Cardiac muscle cell (in vitro differentiated cells and primary cell): ENCODE measurements at regions not wholly inside any gene's neighbourhood (a gene's known extent, or its start where the extent isn't known, plus 50 kb on each side); places are given as distances from the start of the nearest gene placed in this dataset.
A peak's percentile ranks its signal among the peaks of the same experiment; 100 is the strongest.

Source experiments
- DNase-seq, 2 donors: peaks; one replicate each; pipeline versions ENCODE4 v3.0.0 to v3.0.0-alpha.2; 2010 to 2017; ENCODE audit warnings: low read depth in 1 of 2, low spot score in 1 of 2
- H3K27ac ChIP-seq: fragments of 200-600 bp; sonication (generic); 2 replicates; pipeline ENCODE4 v1.5.1; 2016
- H3K27me3 ChIP-seq: fragments of 200-600 bp; sonication (generic); 2 replicates; pipeline ENCODE4 v1.6.0; 2016; ENCODE audit warnings: control low read depth
- H3K36me3 ChIP-seq: fragments of 200-600 bp; sonication (generic); 2 replicates; pipeline ENCODE4 v1.5.1; 2016; ENCODE audit warnings: control low read depth
- H3K4me1 ChIP-seq: fragments of 200-600 bp; sonication (generic); 2 replicates; pipeline ENCODE4 v1.8.1; 2017; ENCODE audit warnings: low read depth, mild to moderate bottlenecking, mixed run types
- H3K4me3 ChIP-seq: fragments of 200-600 bp; sonication (generic); 2 replicates; pipeline ENCODE4 v1.5.1; 2016; ENCODE audit warnings: mild to moderate bottlenecking
- H3K9me3 ChIP-seq: fragments of 200-600 bp; sonication (generic); 2 replicates; pipeline ENCODE4 v1.5.1; 2017; ENCODE audit warnings: low read depth, mild to moderate bottlenecking, control low read depth
- TF ChIP-seq, protein P1 (sequence below): IDR thresholded peaks from 2 replicates; pipeline ENCODE4 v1.5.1; 2012; ENCODE audit warnings: low read depth, mild to moderate bottlenecking, low read length

DNA sequence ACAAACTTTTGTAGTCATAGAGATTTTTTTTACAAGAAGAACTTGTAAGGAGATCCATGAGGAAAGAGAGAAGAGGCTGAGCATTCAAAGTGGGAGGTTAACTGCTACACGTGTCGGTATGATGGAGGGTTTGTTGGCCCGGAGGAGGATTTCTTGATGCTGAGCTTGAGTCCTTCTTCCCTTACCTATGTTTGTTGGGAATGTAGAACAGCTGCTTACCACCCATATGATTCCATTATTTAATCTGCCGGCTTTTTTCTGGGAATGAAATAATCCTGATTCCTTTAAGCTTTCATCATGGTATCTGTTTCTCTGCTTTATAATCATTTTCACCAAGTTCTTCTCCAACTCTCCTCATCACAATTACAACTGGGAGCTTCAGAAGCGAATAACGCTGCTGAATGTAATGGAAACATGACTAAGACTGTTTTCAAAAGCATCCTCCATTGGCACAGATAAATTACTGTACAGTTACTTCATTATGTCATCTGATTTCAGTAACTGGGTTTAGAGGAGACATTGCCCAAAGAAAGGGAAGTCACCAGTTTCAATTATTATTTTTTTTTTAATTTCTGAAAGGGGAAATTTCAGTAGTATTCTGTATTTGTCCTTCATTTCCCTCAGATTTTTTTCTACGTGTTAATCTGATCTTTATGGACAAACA lies 420.6 kb downstream of the SPRY1 start:
- Histone ChIP-seq H3K4me1 (peaks cover 14% of the 10 kb centered on the region), H3K36me3 (no peaks in the 10 kb centered on the region), H3K4me3 (no peak overlapping the region), H3K9me3 (no peaks in the 10 kb centered on the region), H3K27ac (no peak overlapping the region), H3K27me3 (no peaks in the 10 kb centered on the region)
- TF ChIP-seq, protein P1, sequence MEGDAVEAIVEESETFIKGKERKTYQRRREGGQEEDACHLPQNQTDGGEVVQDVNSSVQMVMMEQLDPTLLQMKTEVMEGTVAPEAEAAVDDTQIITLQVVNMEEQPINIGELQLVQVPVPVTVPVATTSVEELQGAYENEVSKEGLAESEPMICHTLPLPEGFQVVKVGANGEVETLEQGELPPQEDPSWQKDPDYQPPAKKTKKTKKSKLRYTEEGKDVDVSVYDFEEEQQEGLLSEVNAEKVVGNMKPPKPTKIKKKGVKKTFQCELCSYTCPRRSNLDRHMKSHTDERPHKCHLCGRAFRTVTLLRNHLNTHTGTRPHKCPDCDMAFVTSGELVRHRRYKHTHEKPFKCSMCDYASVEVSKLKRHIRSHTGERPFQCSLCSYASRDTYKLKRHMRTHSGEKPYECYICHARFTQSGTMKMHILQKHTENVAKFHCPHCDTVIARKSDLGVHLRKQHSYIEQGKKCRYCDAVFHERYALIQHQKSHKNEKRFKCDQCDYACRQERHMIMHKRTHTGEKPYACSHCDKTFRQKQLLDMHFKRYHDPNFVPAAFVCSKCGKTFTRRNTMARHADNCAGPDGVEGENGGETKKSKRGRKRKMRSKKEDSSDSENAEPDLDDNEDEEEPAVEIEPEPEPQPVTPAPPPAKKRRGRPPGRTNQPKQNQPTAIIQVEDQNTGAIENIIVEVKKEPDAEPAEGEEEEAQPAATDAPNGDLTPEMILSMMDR = no peak
- no peak for DNase-seq

DNA sequence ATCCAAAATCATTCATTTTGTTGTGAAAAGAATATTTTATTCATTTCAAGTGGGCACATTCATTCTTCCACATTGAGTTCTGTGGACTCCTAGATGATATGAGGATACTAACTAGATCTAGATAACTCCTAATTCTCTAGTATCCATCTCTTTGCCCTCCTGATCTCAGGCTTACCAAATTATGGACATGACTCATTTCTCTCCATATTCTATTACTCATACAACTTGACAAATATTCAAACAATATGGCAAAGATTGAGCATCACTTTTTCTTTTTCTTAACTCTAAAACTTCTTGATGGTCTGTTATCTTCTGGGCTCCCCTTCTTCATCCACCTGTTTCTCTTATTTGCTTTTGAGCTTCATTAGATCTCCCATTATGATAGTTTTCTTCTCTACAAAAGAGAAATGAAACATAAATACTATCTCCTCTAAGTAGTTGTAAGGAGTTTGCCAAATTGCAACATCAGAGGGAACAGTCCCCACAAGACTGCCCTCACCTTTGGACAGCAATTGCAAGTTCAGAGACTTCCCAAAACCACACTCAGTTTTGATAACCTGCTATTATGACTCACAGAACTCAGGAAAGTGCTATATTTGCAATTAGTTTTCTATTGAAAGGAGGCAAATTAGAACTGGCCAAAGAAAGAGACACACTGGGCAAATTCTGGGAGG lies 422.9 kb downstream of the SPRY1 start:
- no peaks in the 10 kb centered on the region for H3K36me3 ChIP-seq
- TF ChIP-seq, protein P1 = no peak
- H3K9me3 ChIP-seq = no peaks in the 10 kb centered on the region
- DNase-seq = no peak
- peaks cover 5% of the 10 kb centered on the region for H3K4me1 ChIP-seq
- no peaks in the 10 kb centered on the region for H3K27me3 ChIP-seq
- H3K27ac ChIP-seq = no peak overlapping the region
- H3K4me3 ChIP-seq = no peak overlapping the region

DNA sequence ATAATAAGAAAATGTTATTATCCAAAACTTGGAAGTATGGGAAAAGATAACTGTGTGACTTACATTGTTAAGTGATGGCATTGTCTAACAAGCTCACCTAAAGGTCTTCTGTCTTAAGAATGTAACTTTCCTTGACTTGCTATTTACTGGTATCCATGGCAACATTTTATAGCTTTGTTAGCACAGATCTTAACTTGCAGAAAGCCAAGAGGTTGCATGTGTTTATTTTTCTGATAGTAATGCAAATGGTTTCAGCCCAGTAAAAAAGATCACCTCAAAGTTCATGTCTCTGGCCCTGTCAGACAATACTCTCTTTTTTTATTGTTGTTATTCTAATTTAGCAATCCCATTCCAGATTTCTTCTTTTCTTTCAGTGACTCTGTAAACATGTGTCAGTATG lies 425.3 kb downstream of the SPRY1 start:
- no peaks in the 10 kb centered on the region for H3K4me1 ChIP-seq
- no peaks in the 10 kb centered on the region for H3K27me3 ChIP-seq
- TF ChIP-seq, protein P1 = no peak
- H3K4me3 ChIP-seq = no peak overlapping the region
- DNase-seq = peak in 1 of 2 donors; percentile 44
- H3K9me3 ChIP-seq = no peaks in the 10 kb centered on the region
- H3K36me3 ChIP-seq = no peaks in the 10 kb centered on the region
- H3K27ac ChIP-seq = no peak overlapping the region

DNA sequence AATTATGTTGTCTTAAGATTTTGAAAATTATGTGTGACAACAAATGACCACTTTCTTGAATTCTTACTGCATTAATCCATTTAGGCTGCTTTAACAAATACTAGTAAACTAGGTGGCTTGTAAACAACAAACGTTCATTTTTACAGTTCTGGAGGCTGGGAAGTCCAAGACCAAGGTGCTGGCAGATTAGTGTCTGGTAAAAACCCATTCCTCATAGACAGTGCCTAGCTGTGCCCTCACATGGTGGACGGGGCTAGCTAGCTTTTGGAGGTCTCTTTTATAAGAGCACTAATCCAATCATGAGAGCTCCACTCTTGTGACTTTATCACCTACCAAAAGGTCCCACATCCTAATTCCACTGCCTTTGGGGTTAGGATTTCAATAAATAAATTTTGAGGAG lies 425.8 kb downstream of the SPRY1 start:
- Histone ChIP-seq H3K4me1 (no peaks in the 10 kb centered on the region), H3K27me3 (no peaks in the 10 kb centered on the region), H3K9me3 (no peaks in the 10 kb centered on the region), H3K4me3 (no peak overlapping the region), H3K36me3 (no peaks in the 10 kb centered on the region), H3K27ac (no peak overlapping the region)
- TF ChIP-seq, protein P1 = no peak
- no peak for DNase-seq

DNA sequence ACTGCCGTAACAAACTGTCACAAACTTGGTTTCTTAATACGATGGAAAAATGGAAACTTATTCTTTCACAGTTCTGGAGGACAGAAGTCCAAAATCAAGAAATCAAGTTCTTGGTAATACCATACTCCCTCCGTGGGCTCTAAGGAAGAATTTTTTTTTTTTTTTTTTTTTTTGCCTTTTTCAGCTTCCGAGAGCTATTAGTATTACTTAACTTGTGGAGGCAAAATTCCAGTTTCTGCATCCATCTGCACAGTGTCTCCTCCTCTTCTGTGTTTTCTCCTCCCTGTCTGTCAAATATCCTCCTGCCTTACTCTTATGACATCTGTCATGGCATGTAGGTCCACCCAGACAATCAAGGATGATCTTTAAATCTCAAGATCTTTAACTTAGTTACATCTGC lies 426.6 kb downstream of the SPRY1 start:
- no peak overlapping the region for H3K27ac ChIP-seq
- H3K27me3 ChIP-seq = no peaks in the 10 kb centered on the region
- DNase-seq = no peak
- no peaks in the 10 kb centered on the region for H3K36me3 ChIP-seq
- no peaks in the 10 kb centered on the region for H3K9me3 ChIP-seq
- H3K4me1 ChIP-seq = no peaks in the 10 kb centered on the region
- no peak overlapping the region for H3K4me3 ChIP-seq
- TF ChIP-seq, protein P1 = no peak
